ENCODE measurements at regions not wholly inside any gene's neighbourhood (a gene's known extent, or its start where the extent isn't known, plus 50 kb on each side); places are given as distances from the start of the nearest gene placed in this dataset.
"Not testable (repeated sequence)": the region's sequence is repeated elsewhere in the genome, so short reads cannot be mapped to it uniquely, and the experiment has no call there.

GRCh38 chr5:36739751-36740221 lies 133.4 kb downstream of the SLC1A3 start:
- peak; percentile 88 to 89 for DNase-seq

GRCh38 chr5:36740259-36740898 lies 134.0 kb downstream of the SLC1A3 start:
- DNase-seq: no peak

GRCh38 chr5:36741128-36741527 lies 134.7 kb downstream of the SLC1A3 start:
- no peak for DNase-seq

- DNase-seq: peak in 1 of 2 donors; percentile 61
Measured at GRCh38 chr5:36743891-36744772, 132.4 kb upstream of the NIPBL start.

GRCh38 chr5:36744773-36745589 lies 131.6 kb upstream of the NIPBL start:
- DNase-seq: peak; percentile 62 to 79

- not testable (repeated sequence) for DNase-seq
Measured at GRCh38 chr5:36747794-36748193, 128.8 kb upstream of the NIPBL start.

GRCh38 chr5:36751886-36752285 lies 124.7 kb upstream of the NIPBL start:
- DNase-seq: no peak

GRCh38 chr5:36755342-36755741 lies 121.2 kb upstream of the NIPBL start:
- no peak for DNase-seq

- no peak for DNase-seq
Measured at GRCh38 chr5:36755920-36756488, 120.6 kb upstream of the NIPBL start.

GRCh38 chr5:36756848-36757247 lies 119.7 kb upstream of the NIPBL start:
- DNase-seq: no peak

- DNase-seq: no peak
Measured at GRCh38 chr5:36759117-36759516, 117.5 kb upstream of the NIPBL start.

GRCh38 chr5:36763454-36763853 lies 113.1 kb upstream of the NIPBL start:
- DNase-seq: no peak

- DNase-seq: no peak
Measured at GRCh38 chr5:36765876-36766275, 110.7 kb upstream of the NIPBL start.

- DNase-seq: no peak
Measured at GRCh38 chr5:36766981-36767380, 109.6 kb upstream of the NIPBL start.

GRCh38 chr5:36768450-36768849 lies 108.1 kb upstream of the NIPBL start:
- no peak for DNase-seq

- DNase-seq: no peak
Measured at GRCh38 chr5:36769129-36769770, 107.3 kb upstream of the NIPBL start.

GRCh38 chr5:36770125-36770524 lies 106.4 kb upstream of the NIPBL start:
- no peak for DNase-seq

GRCh38 chr5:36772276-36773140 lies 104.1 kb upstream of the NIPBL start:
- DNase-seq: no peak

GRCh38 chr5:36777105-36777757 lies 99.3 kb upstream of the NIPBL start:
- peak; percentile 26 to 52 for DNase-seq

- peak; percentile 14 to 30 for DNase-seq
Measured at GRCh38 chr5:36778336-36778735, 98.2 kb upstream of the NIPBL start.

GRCh38 chr5:36782612-36783011 lies 94.0 kb upstream of the NIPBL start:
- not testable (repeated sequence) for DNase-seq
